ENCODE measurements at regions not wholly inside any gene's neighbourhood (a gene's known extent, or its start where the extent isn't known, plus 50 kb on each side); places are given as distances from the start of the nearest gene placed in this dataset.

- WGBS, 5 donors = 67 to 81% (median 79%) methylated on average over 7 of the region's 7 CpGs
- no peaks in the 10 kb centered on the region for H3K9me3 ChIP-seq
- DNase-seq = no peak
- TF ChIP-seq CTCF (IDR thresholded peaks at IDR 0.05 in 8 of 11, conservative IDR thresholded peaks at IDR 0.05 in 3 of 11) (peak in 8 of 11 experiments; percentile 20 to 63 (median 46)), POLR2A (IDR thresholded peaks at IDR 0.05) (no peak), POLR2AphosphoS5 (IDR thresholded peaks at IDR 0.05) (no peak)
- intact Hi-C loops (cut with DNase I; ENCODE audit: low total_unique reads) = no loop called here
- H3K36me3 ChIP-seq = no peaks in the 10 kb centered on the region
- H3K4me3 ChIP-seq = no peak overlapping the region
- H3K27ac ChIP-seq = no peak overlapping the region
- no peaks in the 10 kb centered on the region for H3K4me1 ChIP-seq
- H3K27me3 ChIP-seq (replicated peaks in 1 of 7) = peaks cover 0 to 15% (median 0%) of the 10 kb centered on the region in 7 donors
Measured at GRCh38 chr1:157363660-157364140, 188.6 kb downstream of the FCRL5 start.

- Histone ChIP-seq H3K4me3 (no peak overlapping the region), H3K36me3 (no peaks in the 10 kb centered on the region), H3K27me3 (replicated peaks in 1 of 7) (peaks cover 0 to 17% (median 0%) of the 10 kb centered on the region in 7 donors), H3K9me3 (no peaks in the 10 kb centered on the region), H3K27ac (no peak overlapping the region), H3K4me1 (peaks cover 0 to 6% (median 0%) of the 10 kb centered on the region in 6 donors)
- intact Hi-C loops (cut with DNase I; ENCODE audit: low total_unique reads) = no loop called here
- TF ChIP-seq POLR2AphosphoS5 (IDR thresholded peaks at IDR 0.05) (no peak), CTCF (IDR thresholded peaks at IDR 0.05 in 8 of 11, conservative IDR thresholded peaks at IDR 0.05 in 3 of 11) (no peak), POLR2A (IDR thresholded peaks at IDR 0.05) (no peak)
- no peak for DNase-seq
Measured at GRCh38 chr1:157360023-157360390, 192.3 kb downstream of the FCRL5 start.

- Histone ChIP-seq H3K36me3 (no peaks in the 10 kb centered on the region), H3K27me3 (replicated peaks in 1 of 7) (peaks cover 0 to 22% (median 0%) of the 10 kb centered on the region in 7 donors), H3K27ac (no peak overlapping the region), H3K9me3 (no peaks in the 10 kb centered on the region), H3K4me1 (peaks cover 0 to 6% (median 0%) of the 10 kb centered on the region in 6 donors), H3K4me3 (no peak overlapping the region)
- no peak for DNase-seq
- intact Hi-C loops (cut with DNase I; ENCODE audit: low total_unique reads) = no loop called here
- TF ChIP-seq POLR2AphosphoS5 (IDR thresholded peaks at IDR 0.05) = no peak
- no peak for TF ChIP-seq POLR2A (IDR thresholded peaks at IDR 0.05)
- TF ChIP-seq CTCF (IDR thresholded peaks at IDR 0.05 in 8 of 11, conservative IDR thresholded peaks at IDR 0.05 in 3 of 11) = no peak
- 78 to 92% (median 86%) methylated on average over 4 of the region's 4 CpGs for WGBS, 5 donors
Measured at GRCh38 chr1:157359314-157360022, 192.8 kb downstream of the FCRL5 start.

- Histone ChIP-seq H3K4me1 (peaks cover 0 to 6% (median 0%) of the 10 kb centered on the region in 6 donors), H3K9me3 (no peaks in the 10 kb centered on the region), H3K36me3 (no peaks in the 10 kb centered on the region), H3K27ac (no peak overlapping the region), H3K27me3 (replicated peaks in 1 of 7) (peaks cover 0 to 29% (median 0%) of the 10 kb centered on the region in 7 donors), H3K4me3 (no peak overlapping the region)
- 75 to 86% (median 78%) methylated on average over 5 of the region's 5 CpGs for WGBS, 5 donors
- no peak for DNase-seq
- intact Hi-C loops (cut with DNase I; ENCODE audit: low total_unique reads) = no loop called here
- TF ChIP-seq POLR2A (IDR thresholded peaks at IDR 0.05) = no peak
- TF ChIP-seq CTCF (IDR thresholded peaks at IDR 0.05 in 8 of 11, conservative IDR thresholded peaks at IDR 0.05 in 3 of 11) = no peak
- TF ChIP-seq POLR2AphosphoS5 (IDR thresholded peaks at IDR 0.05) = no peak
Measured at GRCh38 chr1:157357111-157357510, 195.2 kb downstream of the FCRL5 start.

Measured in spleen (tissue), 11 donors.